ENCODE measurements at regions not wholly inside any gene's neighbourhood (a gene's known extent, or its start where the extent isn't known, plus 50 kb on each side); places are given as distances from the start of the nearest gene placed in this dataset.

DNA sequence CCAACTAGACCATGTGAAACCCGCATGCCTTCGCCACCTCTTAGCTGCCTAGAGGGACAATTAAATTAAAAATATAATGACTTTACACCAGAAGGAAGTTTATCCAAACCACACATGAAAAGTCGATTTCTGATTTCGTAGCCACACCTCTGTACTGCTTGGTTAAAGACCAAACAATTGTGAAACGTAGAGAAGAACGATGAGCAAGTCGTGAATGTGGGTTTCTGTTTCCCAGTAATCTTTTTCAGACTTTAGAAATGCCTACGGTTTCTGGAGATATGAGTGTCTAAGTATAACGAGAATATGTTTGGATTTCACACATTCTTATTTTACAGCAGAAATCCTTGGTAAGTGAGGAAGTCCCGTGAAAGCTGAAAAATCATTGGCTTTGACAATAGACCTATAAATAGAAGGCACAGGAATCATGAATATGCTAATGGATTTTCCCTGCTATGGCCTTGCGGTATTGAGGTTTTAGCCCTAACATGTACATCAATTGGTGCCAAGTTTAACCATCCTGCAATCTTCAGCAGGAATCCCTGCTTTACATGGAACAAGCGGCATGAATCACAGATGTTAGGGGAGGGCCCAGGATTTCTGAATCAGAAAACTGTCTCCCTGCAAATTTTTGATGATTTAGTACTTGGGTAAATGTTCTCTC lies 105.6 kb downstream of the TTC32 start:
- Histone ChIP-seq H3K4me1 (ENCODE audit: control insufficient read depth in 2 of 2, insufficient read depth in 2 of 2, low read length in 2 of 2) (no peaks in the 10 kb centered on the region), H3K27me3 (replicated peaks in 1 of 4; ENCODE audit: control extremely low read depth in 1 of 4, control insufficient read depth in 3 of 4, insufficient read depth in 4 of 4, low read length in 3 of 4) (peaks cover 0 to 4% (median 0%) of the 10 kb centered on the region in 4 experiments), H3K9ac (ENCODE audit: low read length) (no peak overlapping the region), H3K4me3 (ENCODE audit: control extremely low read depth in 1 of 5, extremely low read depth in 1 of 5, insufficient read depth in 1 of 5, low read depth in 2 of 5, low read length in 4 of 5) (no peak overlapping the region), H4K20me1 (ENCODE audit: control insufficient read depth, insufficient read depth, low read length, poor library complexity, severe bottlenecking) (no peaks in the 10 kb centered on the region), H3K79me2 (ENCODE audit: control insufficient read depth, insufficient read depth, low read length) (no peaks in the 10 kb centered on the region), H3K27ac (ENCODE audit: low read length in 2 of 2) (no peak overlapping the region), H2AFZ (ENCODE audit: insufficient read depth, low read depth, low read length, poor library complexity, severe bottlenecking) (no peak overlapping the region), H3K4me2 (replicated peaks; ENCODE audit: low read depth, low read length, poor library complexity, severe bottlenecking) (no peak overlapping the region), H3K9me3 (ENCODE audit: control extremely low read depth in 1 of 3, control insufficient read depth in 2 of 3, insufficient read depth in 1 of 3, low read length in 2 of 3) (no peaks in the 10 kb centered on the region), H3K36me3 (replicated peaks in 1 of 2; ENCODE audit: control extremely low read depth in 1 of 2, control insufficient read depth in 1 of 2, extremely low read depth in 1 of 2, insufficient read depth in 2 of 2, low read length in 1 of 2) (no peaks in the 10 kb centered on the region)
- TF ChIP-seq, protein P1, sequence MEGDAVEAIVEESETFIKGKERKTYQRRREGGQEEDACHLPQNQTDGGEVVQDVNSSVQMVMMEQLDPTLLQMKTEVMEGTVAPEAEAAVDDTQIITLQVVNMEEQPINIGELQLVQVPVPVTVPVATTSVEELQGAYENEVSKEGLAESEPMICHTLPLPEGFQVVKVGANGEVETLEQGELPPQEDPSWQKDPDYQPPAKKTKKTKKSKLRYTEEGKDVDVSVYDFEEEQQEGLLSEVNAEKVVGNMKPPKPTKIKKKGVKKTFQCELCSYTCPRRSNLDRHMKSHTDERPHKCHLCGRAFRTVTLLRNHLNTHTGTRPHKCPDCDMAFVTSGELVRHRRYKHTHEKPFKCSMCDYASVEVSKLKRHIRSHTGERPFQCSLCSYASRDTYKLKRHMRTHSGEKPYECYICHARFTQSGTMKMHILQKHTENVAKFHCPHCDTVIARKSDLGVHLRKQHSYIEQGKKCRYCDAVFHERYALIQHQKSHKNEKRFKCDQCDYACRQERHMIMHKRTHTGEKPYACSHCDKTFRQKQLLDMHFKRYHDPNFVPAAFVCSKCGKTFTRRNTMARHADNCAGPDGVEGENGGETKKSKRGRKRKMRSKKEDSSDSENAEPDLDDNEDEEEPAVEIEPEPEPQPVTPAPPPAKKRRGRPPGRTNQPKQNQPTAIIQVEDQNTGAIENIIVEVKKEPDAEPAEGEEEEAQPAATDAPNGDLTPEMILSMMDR (IDR thresholded peaks at IDR 0.05) = no peak
- no peak for TF ChIP-seq EZH2 (IDR thresholded peaks at IDR 0.05; ENCODE audit: borderline replicate concordance, insufficient read depth, low read depth, low read length, poor library complexity, severe bottlenecking)
- no peaks in the 10 kb centered on the region for H3K9me3 Mint-ChIP-seq (ENCODE audit: insufficient read depth)
- H3K4me1 Mint-ChIP-seq = no peaks in the 10 kb centered on the region
- ATAC-seq (ENCODE audit: low read depth) (no peak), DNase-seq (no peak)
- H3K4me3 Mint-ChIP-seq = no peak overlapping the region
- WGBS (ENCODE audit: insufficient coverage) = 77% methylated on average over 6 of the region's 12 CpGs
- ChIA-PET POLR2A (no interaction called here), CTCF (no interaction called here)
- intact Hi-C loops (cut with micrococcal nuclease) = no loop called here
- H3K27ac Mint-ChIP-seq = no peak overlapping the region
- H3K27me3 Mint-ChIP-seq = peaks cover 4% of the 10 kb centered on the region

DNA sequence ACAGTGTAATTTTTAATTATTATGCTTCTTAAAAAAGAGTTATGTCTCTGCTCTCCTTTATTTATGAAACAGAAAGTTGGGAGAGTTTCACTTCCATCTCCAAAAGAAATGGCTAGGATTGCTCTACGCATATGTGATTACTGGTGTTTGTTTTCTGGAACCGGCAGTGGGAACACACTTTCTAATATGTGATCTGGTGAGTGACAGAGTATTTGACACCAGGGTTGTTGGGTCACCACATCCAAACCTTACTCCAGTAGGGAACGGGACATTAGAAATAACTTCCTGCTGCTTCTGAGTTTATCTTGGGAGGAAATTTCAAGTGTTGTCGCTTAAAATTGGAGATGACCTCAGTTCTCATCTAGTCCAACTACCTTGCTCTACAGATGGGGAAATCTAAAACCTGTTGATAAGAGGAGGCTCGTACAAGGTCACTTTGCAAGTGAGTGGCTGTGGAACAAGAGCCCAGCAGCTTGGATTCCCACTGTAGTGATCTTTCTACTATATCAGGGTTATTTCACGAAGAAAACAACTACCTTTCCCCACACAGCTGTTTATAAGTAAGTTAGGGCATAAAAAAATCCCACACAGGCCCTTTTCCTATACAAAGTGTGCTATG lies 108.5 kb downstream of the TTC32 start:
- Histone ChIP-seq H2AFZ (ENCODE audit: insufficient read depth, low read depth, low read length, poor library complexity, severe bottlenecking) (no peak overlapping the region), H3K9me3 (ENCODE audit: control extremely low read depth in 1 of 3, control insufficient read depth in 2 of 3, insufficient read depth in 1 of 3, low read length in 2 of 3) (no peaks in the 10 kb centered on the region), H3K27ac (ENCODE audit: low read length in 2 of 2) (no peak overlapping the region), H3K4me2 (replicated peaks; ENCODE audit: low read depth, low read length, poor library complexity, severe bottlenecking) (no peak overlapping the region), H3K36me3 (replicated peaks in 1 of 2; ENCODE audit: control extremely low read depth in 1 of 2, control insufficient read depth in 1 of 2, extremely low read depth in 1 of 2, insufficient read depth in 2 of 2, low read length in 1 of 2) (no peaks in the 10 kb centered on the region), H3K4me3 (ENCODE audit: control extremely low read depth in 1 of 5, extremely low read depth in 1 of 5, insufficient read depth in 1 of 5, low read depth in 2 of 5, low read length in 4 of 5) (no peak overlapping the region), H3K4me1 (ENCODE audit: control insufficient read depth in 2 of 2, insufficient read depth in 2 of 2, low read length in 2 of 2) (no peaks in the 10 kb centered on the region), H3K27me3 (replicated peaks in 1 of 4; ENCODE audit: control extremely low read depth in 1 of 4, control insufficient read depth in 3 of 4, insufficient read depth in 4 of 4, low read length in 3 of 4) (no peaks in the 10 kb centered on the region), H4K20me1 (ENCODE audit: control insufficient read depth, insufficient read depth, low read length, poor library complexity, severe bottlenecking) (no peaks in the 10 kb centered on the region), H3K79me2 (ENCODE audit: control insufficient read depth, insufficient read depth, low read length) (no peaks in the 10 kb centered on the region), H3K9ac (ENCODE audit: low read length) (no peak overlapping the region)
- no peak overlapping the region for H3K27ac Mint-ChIP-seq
- TF ChIP-seq, protein P1 (IDR thresholded peaks at IDR 0.05) = no peak
- no peak for TF ChIP-seq EZH2 (IDR thresholded peaks at IDR 0.05; ENCODE audit: borderline replicate concordance, insufficient read depth, low read depth, low read length, poor library complexity, severe bottlenecking)
- no CpG with 5 or more reads among the region's 6 CpGs for WGBS (ENCODE audit: insufficient coverage)
- H3K9me3 Mint-ChIP-seq (ENCODE audit: insufficient read depth) = no peaks in the 10 kb centered on the region
- H3K27me3 Mint-ChIP-seq = peaks cover 7% of the 10 kb centered on the region
- H3K4me3 Mint-ChIP-seq = no peak overlapping the region
- no peaks in the 10 kb centered on the region for H3K4me1 Mint-ChIP-seq
- POLR2A ChIA-PET = no interaction called here
- DNase-seq (no peak), ATAC-seq (ENCODE audit: low read depth) (no peak)
- CTCF ChIA-PET = no interaction called here
- intact Hi-C loops (cut with micrococcal nuclease) = no loop called here

Measured in B cell (primary cell).